ENCODE measurements at regions not wholly inside any gene's neighbourhood (a gene's known extent, or its start where the extent isn't known, plus 50 kb on each side); places are given as distances from the start of the nearest gene placed in this dataset.
"Not testable (repeated sequence)": the region's sequence is repeated elsewhere in the genome, so short reads cannot be mapped to it uniquely, and the experiment has no call there.

- no peak for FAIRE-seq
Observed at GRCh38 chr2:43005975-43006833, 213.8 kb upstream of the HAAO start.

DNA sequence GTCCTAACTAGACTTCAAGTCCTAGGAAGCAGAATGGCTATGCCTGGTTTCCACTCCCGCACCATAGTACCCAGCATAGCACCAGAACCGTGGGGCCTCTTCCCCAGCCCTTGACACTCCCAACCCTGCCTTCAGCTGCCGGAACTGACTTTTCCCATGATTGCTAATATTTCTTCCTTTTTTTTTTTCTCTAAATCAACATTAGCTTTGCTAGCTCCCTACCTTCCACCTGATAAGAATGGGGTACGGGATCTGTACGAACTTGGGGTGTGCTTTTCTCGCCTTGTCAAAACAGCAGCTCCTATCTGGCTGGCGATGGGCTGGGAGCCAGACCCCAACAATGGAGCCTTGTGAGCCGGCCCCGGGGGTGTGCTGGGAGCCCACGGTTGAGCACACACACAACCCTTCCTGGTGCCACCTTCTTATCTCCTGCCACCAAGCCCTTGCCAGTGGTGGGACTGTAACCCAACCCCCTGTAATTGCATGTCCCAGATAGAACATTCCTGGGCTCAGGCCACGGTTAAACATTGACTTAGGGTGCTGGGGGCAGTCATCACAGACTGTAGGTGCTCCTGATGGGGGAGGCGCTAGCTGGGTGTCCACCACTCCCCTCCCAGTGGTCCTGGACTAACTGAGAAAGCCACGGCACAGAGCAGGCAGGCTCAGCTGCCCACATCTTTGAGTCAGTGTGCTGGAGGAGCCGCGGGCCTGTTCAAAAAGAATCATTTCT is 213.0 kb upstream of the HAAO start:
- no peak for DNase-seq (ENCODE audit: insufficient read length, low spot score)
- TF ChIP-seq, protein P1, sequence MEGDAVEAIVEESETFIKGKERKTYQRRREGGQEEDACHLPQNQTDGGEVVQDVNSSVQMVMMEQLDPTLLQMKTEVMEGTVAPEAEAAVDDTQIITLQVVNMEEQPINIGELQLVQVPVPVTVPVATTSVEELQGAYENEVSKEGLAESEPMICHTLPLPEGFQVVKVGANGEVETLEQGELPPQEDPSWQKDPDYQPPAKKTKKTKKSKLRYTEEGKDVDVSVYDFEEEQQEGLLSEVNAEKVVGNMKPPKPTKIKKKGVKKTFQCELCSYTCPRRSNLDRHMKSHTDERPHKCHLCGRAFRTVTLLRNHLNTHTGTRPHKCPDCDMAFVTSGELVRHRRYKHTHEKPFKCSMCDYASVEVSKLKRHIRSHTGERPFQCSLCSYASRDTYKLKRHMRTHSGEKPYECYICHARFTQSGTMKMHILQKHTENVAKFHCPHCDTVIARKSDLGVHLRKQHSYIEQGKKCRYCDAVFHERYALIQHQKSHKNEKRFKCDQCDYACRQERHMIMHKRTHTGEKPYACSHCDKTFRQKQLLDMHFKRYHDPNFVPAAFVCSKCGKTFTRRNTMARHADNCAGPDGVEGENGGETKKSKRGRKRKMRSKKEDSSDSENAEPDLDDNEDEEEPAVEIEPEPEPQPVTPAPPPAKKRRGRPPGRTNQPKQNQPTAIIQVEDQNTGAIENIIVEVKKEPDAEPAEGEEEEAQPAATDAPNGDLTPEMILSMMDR (IDR thresholded peaks at IDR 0.05; ENCODE audit: insufficient read depth, missing control alignments): no peak
- no peak for FAIRE-seq

More at GRCh38 chr2:43005975-43006833, 213.8 kb upstream of the HAAO start:
- TF ChIP-seq, protein P1 (IDR thresholded peaks at IDR 0.05; ENCODE audit: insufficient read depth, missing control alignments): no peak
- no peak for DNase-seq (ENCODE audit: insufficient read length, low spot score)

GRCh38 chr2:43004879-43005244 is 212.5 kb upstream of the HAAO start:
- DNase-seq (ENCODE audit: insufficient read length, low spot score) (no peak), FAIRE-seq (no peak)
- TF ChIP-seq, protein P1 (IDR thresholded peaks at IDR 0.05; ENCODE audit: insufficient read depth, missing control alignments): no peak

- DNase-seq (ENCODE audit: insufficient read length, low spot score); FAIRE-seq: not testable (repeated sequence)
Observed at GRCh38 chr2:43004126-43004865, 211.9 kb upstream of the HAAO start.

DNA sequence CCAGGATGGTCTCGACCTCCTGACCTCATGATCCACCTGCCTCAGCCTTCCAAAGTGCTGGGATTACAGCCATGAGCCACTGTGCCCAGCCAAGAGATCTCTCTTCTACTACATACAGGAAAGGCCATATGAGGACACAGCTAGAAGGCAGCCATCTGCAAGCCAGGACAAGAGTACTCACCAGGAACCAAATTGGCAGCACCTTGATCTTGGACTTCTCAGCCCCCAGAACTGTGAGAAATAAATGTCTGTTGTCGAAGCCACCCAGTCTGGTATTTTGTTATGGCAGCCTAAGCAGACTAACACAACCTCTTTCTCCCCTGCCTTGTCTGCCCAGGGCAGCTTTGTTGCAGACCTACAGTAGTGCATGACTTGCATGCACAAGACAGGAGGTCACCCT is 211.3 kb upstream of the HAAO start:
- TF ChIP-seq, protein P1 (IDR thresholded peaks at IDR 0.05; ENCODE audit: insufficient read depth, missing control alignments): no peak
- FAIRE-seq (no peak), DNase-seq (ENCODE audit: insufficient read length, low spot score) (no peak)

DNA sequence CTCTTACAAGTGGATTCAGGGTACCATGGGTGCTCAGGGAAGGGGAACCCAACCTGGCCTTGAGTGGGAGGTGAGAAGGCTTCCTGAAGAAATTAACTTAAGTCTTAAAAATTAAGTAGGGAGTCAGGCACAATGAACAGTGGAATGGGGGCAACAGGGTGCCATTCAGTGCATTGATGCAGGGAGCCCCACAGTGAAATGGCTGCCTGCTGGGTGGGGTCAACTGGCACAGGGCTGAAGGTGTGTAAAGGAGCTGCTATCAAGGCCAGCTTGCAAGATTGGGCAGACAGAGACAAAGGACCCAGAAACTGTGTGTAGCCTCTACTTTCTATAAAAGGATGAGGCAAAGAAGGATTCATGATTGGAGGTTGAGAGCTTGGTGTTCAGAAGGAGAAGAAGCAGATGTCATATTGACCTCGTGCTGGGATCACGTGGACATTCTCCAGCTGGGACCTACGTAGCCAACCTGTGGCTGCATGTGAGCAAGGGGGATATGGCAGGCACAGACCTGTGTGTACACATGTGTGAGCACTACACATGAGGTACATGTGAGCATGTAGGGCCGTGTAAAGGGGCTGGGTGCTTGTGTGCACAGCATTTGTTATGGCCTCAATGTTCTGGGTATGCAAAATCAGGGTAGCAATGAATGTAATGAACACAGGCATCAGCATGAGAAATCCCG is 209.5 kb upstream of the HAAO start:
- FAIRE-seq: no peak

More for the DNA sequence above, 209.5 kb upstream of the HAAO start:
- TF ChIP-seq, protein P1 (IDR thresholded peaks at IDR 0.05; ENCODE audit: insufficient read depth, missing control alignments): no peak
- DNase-seq (ENCODE audit: insufficient read length, low spot score): no peak
